ENCODE measurements at regions not wholly inside any gene's neighbourhood (a gene's known extent, or its start where the extent isn't known, plus 50 kb on each side); places are given as distances from the start of the nearest gene placed in this dataset.
"Not testable (repeated sequence)": the region's sequence is repeated elsewhere in the genome, so short reads cannot be mapped to it uniquely, and the experiment has no call there.

- peaks cover 0 to 2% of the 10 kb centered on the region in 2 donors for H3K27me3 ChIP-seq
- H3K27ac ChIP-seq = no peak overlapping the region
- no peak for DNase-seq
- H3K36me3 ChIP-seq = no peaks in the 10 kb centered on the region
- H3K4me1 ChIP-seq = no peaks in the 10 kb centered on the region
- no peaks in the 10 kb centered on the region for H3K9me3 ChIP-seq
- intact Hi-C loops (cut with DNase I; ENCODE audit: low total_unique reads) = no loop called here
- H3K4me3 ChIP-seq = no peak overlapping the region
- TF ChIP-seq CTCF (IDR thresholded peaks at IDR 0.05) = no peak
These were observed 85.2 kb upstream of the GRAMD1B start for GRCh38 chr11:123344790-123345357.

- H3K4me1 ChIP-seq; H3K27ac ChIP-seq; DNase-seq; H3K4me3 ChIP-seq; H3K27me3 ChIP-seq; intact Hi-C loops (cut with DNase I; ENCODE audit: low total_unique reads); H3K9me3 ChIP-seq; H3K36me3 ChIP-seq: not testable (repeated sequence)
These were observed 85.9 kb upstream of the GRAMD1B start for GRCh38 chr11:123344188-123344587.

GRCh38 chr11:123338997-123339752 is 90.9 kb upstream of the GRAMD1B start:
- H3K4me1 ChIP-seq = no peaks in the 10 kb centered on the region
- no peak for DNase-seq
- H3K27me3 ChIP-seq = peaks cover 0 to 5% of the 10 kb centered on the region in 2 donors
- no peaks in the 10 kb centered on the region for H3K36me3 ChIP-seq
- no peaks in the 10 kb centered on the region for H3K9me3 ChIP-seq
- no peak overlapping the region for H3K4me3 ChIP-seq
- H3K27ac ChIP-seq = no peak overlapping the region
- TF ChIP-seq CTCF (IDR thresholded peaks at IDR 0.05) = no peak
- intact Hi-C loops (cut with DNase I; ENCODE audit: low total_unique reads) = no loop called here

GRCh38 chr11:123338266-123338800 is 91.7 kb upstream of the GRAMD1B start:
- Histone ChIP-seq H3K4me1 (no peaks in the 10 kb centered on the region), H3K27ac (no peak overlapping the region), H3K9me3 (no peaks in the 10 kb centered on the region), H3K27me3 (peaks cover 0 to 6% of the 10 kb centered on the region in 2 donors), H3K36me3 (no peaks in the 10 kb centered on the region), H3K4me3 (no peak overlapping the region)
- TF ChIP-seq CTCF (IDR thresholded peaks at IDR 0.05) = no peak
- intact Hi-C loops (cut with DNase I; ENCODE audit: low total_unique reads) = no loop called here
- no peak for DNase-seq

- DNase-seq = no peak
- Histone ChIP-seq H3K27ac (no peak overlapping the region), H3K27me3 (peaks cover 0 to 6% of the 10 kb centered on the region in 2 donors), H3K4me1 (no peaks in the 10 kb centered on the region), H3K4me3 (no peak overlapping the region), H3K36me3 (no peaks in the 10 kb centered on the region), H3K9me3 (peaks cover 0 to 4% (median 0%) of the 10 kb centered on the region in 3 donors)
- intact Hi-C loops (cut with DNase I; ENCODE audit: low total_unique reads) = no loop called here
- no peak for TF ChIP-seq CTCF (IDR thresholded peaks at IDR 0.05)
These were observed 95.1 kb upstream of the GRAMD1B start for GRCh38 chr11:123334925-123335324.

GRCh38 chr11:123332577-123332976 is 97.5 kb upstream of the GRAMD1B start:
- intact Hi-C loops (cut with DNase I; ENCODE audit: low total_unique reads); H3K4me1 ChIP-seq; H3K27ac ChIP-seq; H3K27me3 ChIP-seq; H3K9me3 ChIP-seq; H3K36me3 ChIP-seq; H3K4me3 ChIP-seq; DNase-seq: not testable (repeated sequence)
